ENCODE measurements at regions not wholly inside any gene's neighbourhood (a gene's known extent, or its start where the extent isn't known, plus 50 kb on each side); places are given as distances from the start of the nearest gene placed in this dataset.
"Not testable (repeated sequence)": the region's sequence is repeated elsewhere in the genome, so short reads cannot be mapped to it uniquely, and the experiment has no call there.

GRCh38 chr4:170887396-170887795 is 797.6 kb upstream of the AADAT start:
- Histone ChIP-seq H2AFZ (ENCODE audit: low read length) (no peak overlapping the region), H3K27ac (ENCODE audit: low read length) (no peak overlapping the region), H3K36me3 (ENCODE audit: low read depth, low read length) (no peaks in the 10 kb centered on the region), H3K9ac (ENCODE audit: low read length) (no peak overlapping the region), H3F3A (ENCODE audit: low read length, unreplicated experiment) (no peaks in the 10 kb centered on the region), H3K4me1 (ENCODE audit: insufficient read depth, low read length) (no peaks in the 10 kb centered on the region), H3K4me3 (ENCODE audit: low read length) (no peak overlapping the region), H3K79me2 (ENCODE audit: low read length) (no peaks in the 10 kb centered on the region), H3K4me2 (ENCODE audit: low read length) (no peak overlapping the region), H3K9me2 (replicated peaks; ENCODE audit: low read length) (no peaks in the 10 kb centered on the region), H3K27me3 (ENCODE audit: low read length) (no peaks in the 10 kb centered on the region), H3K9me3 (ENCODE audit: low read length) (no peaks in the 10 kb centered on the region), H4K20me1 (ENCODE audit: low read length) (no peaks in the 10 kb centered on the region)
- no peak for ATAC-seq
- DNase-seq = no peak
- TF ChIP-seq CTCF (conservative IDR thresholded peaks at IDR 0.05; ENCODE audit: low read depth, low read length) (no peak), EZH2 (IDR thresholded peaks at IDR 0.05; ENCODE audit: low read length, unreplicated experiment) (no peak)
- ChIA-PET CTCF (no interaction called here), POLR2A (ENCODE audit: unreplicated experiment) (no interaction called here)
- intact Hi-C loops (cut with micrococcal nuclease) = no loop called here
- no TSS peak for BruUV-seq (replicated peaks)

DNA sequence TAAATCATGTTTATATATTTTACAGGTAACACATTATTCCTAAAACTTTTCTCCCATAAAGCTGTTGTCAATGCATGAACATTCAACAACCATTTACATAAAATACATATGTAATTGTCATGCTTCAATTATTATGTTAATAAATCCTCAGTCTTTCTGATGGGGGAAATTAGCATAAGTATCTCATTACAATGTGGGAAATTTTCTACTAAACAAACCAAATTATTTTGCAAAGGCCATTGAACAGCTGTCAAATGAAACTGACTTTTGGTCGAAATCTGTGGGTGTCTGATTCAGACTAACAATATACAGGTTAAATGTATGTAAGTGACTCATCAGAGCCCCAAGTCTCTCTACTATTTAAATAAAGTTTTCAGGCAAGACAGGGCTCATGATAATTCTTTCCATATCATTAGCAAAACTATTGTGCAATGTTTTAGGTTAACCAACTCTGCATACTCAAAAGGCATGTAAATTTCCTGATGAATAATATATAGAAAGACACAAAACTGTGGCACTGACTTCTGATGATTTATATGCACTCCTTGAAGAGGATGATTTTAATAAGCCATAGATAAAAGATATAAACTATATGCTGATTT is 795.3 kb upstream of the AADAT start:
- Histone ChIP-seq H3K27ac (ENCODE audit: low read length) (no peak overlapping the region), H4K20me1 (ENCODE audit: low read length) (no peaks in the 10 kb centered on the region), H3K4me3 (ENCODE audit: low read length) (no peak overlapping the region), H3K79me2 (ENCODE audit: low read length) (no peaks in the 10 kb centered on the region), H3K4me2 (ENCODE audit: low read length) (no peak overlapping the region), H3K27me3 (ENCODE audit: low read length) (no peaks in the 10 kb centered on the region), H3K9me3 (ENCODE audit: low read length) (no peaks in the 10 kb centered on the region), H3F3A (ENCODE audit: low read length, unreplicated experiment) (no peaks in the 10 kb centered on the region), H3K36me3 (ENCODE audit: low read depth, low read length) (no peaks in the 10 kb centered on the region), H3K4me1 (ENCODE audit: insufficient read depth, low read length) (no peaks in the 10 kb centered on the region), H3K9ac (ENCODE audit: low read length) (no peak overlapping the region), H2AFZ (ENCODE audit: low read length) (no peak overlapping the region), H3K9me2 (replicated peaks; ENCODE audit: low read length) (no peaks in the 10 kb centered on the region)
- intact Hi-C loops (cut with micrococcal nuclease) = no loop called here
- ChIA-PET CTCF (no interaction called here), POLR2A (ENCODE audit: unreplicated experiment) (no interaction called here)
- DNase-seq = no peak
- ATAC-seq = no peak
- TF ChIP-seq CTCF (conservative IDR thresholded peaks at IDR 0.05; ENCODE audit: low read depth, low read length) (no peak), EZH2 (IDR thresholded peaks at IDR 0.05; ENCODE audit: low read length, unreplicated experiment) (no peak), EZH2phosphoT487 (IDR thresholded peaks at IDR 0.05; ENCODE audit: borderline replicate concordance, low read length) (no peak)
- BruUV-seq (replicated peaks) = no TSS peak

DNA sequence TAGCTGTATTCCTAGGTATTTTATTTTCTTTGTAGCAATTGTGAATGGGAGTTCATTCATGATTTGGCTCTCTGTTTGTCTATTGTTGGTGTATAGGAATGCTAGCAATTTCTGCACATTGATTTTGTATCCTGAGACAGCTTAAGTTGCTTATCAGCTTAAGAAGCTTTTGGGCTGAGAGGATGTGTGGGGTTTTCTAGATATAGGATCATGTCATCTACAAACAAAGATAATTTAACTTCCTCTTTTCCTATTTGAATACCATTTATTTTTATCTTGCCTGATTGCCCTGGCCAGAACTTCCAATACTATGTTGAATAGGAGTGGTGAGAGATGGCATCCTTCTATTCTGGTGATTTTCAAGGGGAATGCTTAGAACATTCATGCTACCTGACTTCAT is 791.9 kb upstream of the AADAT start:
- H2AFZ ChIP-seq (ENCODE audit: low read length); POLR2A ChIA-PET (ENCODE audit: unreplicated experiment); H3K4me2 ChIP-seq (ENCODE audit: low read length); H3F3A ChIP-seq (ENCODE audit: low read length, unreplicated experiment); H3K9ac ChIP-seq (ENCODE audit: low read length); H3K79me2 ChIP-seq (ENCODE audit: low read length); H3K4me3 ChIP-seq (ENCODE audit: low read length); H3K27me3 ChIP-seq (ENCODE audit: low read length); H3K9me2 ChIP-seq (replicated peaks; ENCODE audit: low read length); H3K27ac ChIP-seq (ENCODE audit: low read length); H3K36me3 ChIP-seq (ENCODE audit: low read depth, low read length); CTCF ChIA-PET; ATAC-seq; H4K20me1 ChIP-seq (ENCODE audit: low read length); DNase-seq; intact Hi-C loops (cut with micrococcal nuclease); BruUV-seq (replicated peaks); H3K9me3 ChIP-seq (ENCODE audit: low read length); H3K4me1 ChIP-seq (ENCODE audit: insufficient read depth, low read length): not testable (repeated sequence)
